ENCODE measurements at regions not wholly inside any gene's neighbourhood (a gene's known extent, or its start where the extent isn't known, plus 50 kb on each side); places are given as distances from the start of the nearest gene placed in this dataset.

- TF ChIP-seq ZNF219 (CRISPR knock-in tag; IDR thresholded peaks at IDR 0.05; ENCODE audit: borderline replicate concordance) (no peak), MYBL2 (CRISPR knock-in tag; IDR thresholded peaks at IDR 0.05) (no peak), ZNF423 (CRISPR knock-in tag; IDR thresholded peaks at IDR 0.05) (no peak), ATF3 (CRISPR knock-in tag; conservative IDR thresholded peaks at IDR 0.05) (no peak), ZBTB43 (CRISPR knock-in tag; IDR thresholded peaks at IDR 0.05) (no peak)
Observed at GRCh38 chr20:47878601-47879027, 93.3 kb upstream of the SULF2 start (continued).

- Mint-ChIP-seq H3K4me3 (no peak overlapping the region), H3K9me3 (no peaks in the 10 kb centered on the region), H3K27me3 (ENCODE audit: low read depth) (no peaks in the 10 kb centered on the region), H3K4me1 (no peaks in the 10 kb centered on the region), H3K36me3 (no peaks in the 10 kb centered on the region), H3K27ac (no peak overlapping the region)
- DNase-seq (ENCODE audit: low spot score) (no peak), ATAC-seq (no peak)
- TF ChIP-seq CDX4 (CRISPR knock-in tag; IDR thresholded peaks at IDR 0.05; ENCODE audit: borderline replicate concordance) (no peak), ETV6 (CRISPR knock-in tag; IDR thresholded peaks at IDR 0.05) (no peak), ATF1 (CRISPR knock-in tag; IDR thresholded peaks at IDR 0.05) (no peak)
- ChIA-PET CTCF (no interaction called here), POLR2A (no interaction called here)
Observed at GRCh38 chr20:47876311-47877088, 91.2 kb upstream of the SULF2 start.

- no peak for DNase-seq (ENCODE audit: low spot score)
- ChIA-PET CTCF (no interaction called here), POLR2A (no interaction called here)
- Mint-ChIP-seq H3K27me3 (ENCODE audit: low read depth) (no peaks in the 10 kb centered on the region), H3K36me3 (no peaks in the 10 kb centered on the region), H3K4me1 (no peaks in the 10 kb centered on the region), H3K9me3 (no peaks in the 10 kb centered on the region), H3K27ac (no peak overlapping the region), H3K4me3 (no peak overlapping the region)
- no peak for ATAC-seq
- TF ChIP-seq GRHL2 (CRISPR knock-in tag; IDR thresholded peaks at IDR 0.05; ENCODE audit: insufficient replicate concordance, severe bottlenecking) (no peak), ZNF512 (CRISPR knock-in tag; IDR thresholded peaks at IDR 0.05; ENCODE audit: borderline replicate concordance) (no peak), AR (CRISPR knock-in tag; IDR thresholded peaks at IDR 0.05) (no peak), ZNF423 (CRISPR knock-in tag; IDR thresholded peaks at IDR 0.05) (no peak), NFE2L1 (CRISPR knock-in tag; IDR thresholded peaks at IDR 0.05) (no peak), ERG (CRISPR knock-in tag; IDR thresholded peaks at IDR 0.05) (no peak), E2F5 (CRISPR knock-in tag; IDR thresholded peaks at IDR 0.05) (no peak), HMGXB4 (CRISPR knock-in tag; IDR thresholded peaks at IDR 0.05) (no peak)
Observed at GRCh38 chr20:47875297-47876025, 90.2 kb upstream of the SULF2 start.
